Body of pancreas (tissue), 4 donors: ENCODE measurements at regions not wholly inside any gene's neighbourhood (a gene's known extent, or its start where the extent isn't known, plus 50 kb on each side); places are given as distances from the start of the nearest gene placed in this dataset.

ENCODE experiments used
- ATAC-seq: fragments of 150-250 bp; one replicate; pipeline ENCODE4 v1.9.1; 2016
- DNase-seq, 4 donors: peaks; one replicate each; pipeline ENCODE4 v3.0.0-alpha.2; 2019
- H3K27ac ChIP-seq, 4 donors: fragments of 200-600 bp; sonication (generic); 1 replicate in 3 of 4; 2 replicates in 1 of 4; pipeline versions ENCODE4 v1.5.1 to v1.6.1; 2016 to 2019; ENCODE audit warnings: mild to moderate bottlenecking in 1 of 4, mixed read lengths in 1 of 4, moderate library complexity in 1 of 4
- H3K27me3 ChIP-seq, 2 donors: fragments of 200-600 bp; sonication (generic); one replicate each; pipeline ENCODE4 v1.6.0; 2016; ENCODE audit warnings: mild to moderate bottlenecking in 1 of 2
- H3K36me3 ChIP-seq, 2 donors: fragments of 200-600 bp; sonication (generic); replicated peaks in 1 of 2; 2 replicates each; pipeline ENCODE4 v1.5.1; 2016; ENCODE audit warnings: low read depth in 2 of 2; ENCODE audit not compliant: insufficient read depth in 1 of 2
- H3K4me1 ChIP-seq: fragments of 200-600 bp; sonication (generic); one replicate; pipeline ENCODE4 v1.6.0; 2016
- H3K4me3 ChIP-seq, 2 donors: fragments of 200-600 bp; sonication (generic); 1 replicate in 1 of 2; 2 replicates in 1 of 2; pipeline ENCODE4 v1.5.1; 2016 to 2019
- H3K9me3 ChIP-seq, 3 donors: fragments of 200-600 bp; sonication (generic); 1 replicate in 2 of 3; 2 replicates in 1 of 3; pipeline ENCODE4 v1.5.1; 2016
- POLR2A ChIP-seq, 3 donors: fragments of 450-650 bp; IDR thresholded peaks; one replicate each; pipeline ENCODE4 v1.6.1; 2016; ENCODE audit warnings: antibody characterized with exemption in 3 of 3, mild to moderate bottlenecking in 2 of 3
- WGBS, 2 donors: methylation state at CpG; one replicate each; pipeline ENCODE4 v1.1.5; 2017; 5-methylcytosine and 5-hydroxymethylcytosine counted together
- intact Hi-C: fragments of 100-400 bp; cut with DNase I; formaldehyde crosslinking; loops from one replicate; pipeline ENCODE4 v1.15.1; 2023
- TF ChIP-seq, protein P1 (sequence below), 7 experiments: fragments of 450-650 bp in 4 of 7; fragments of 200-600 bp in 3 of 7; sonication (generic) in 3 of 7; IDR thresholded peaks; one replicate each; pipeline ENCODE4 v1.5.1; 2016 to 2019; ENCODE audit warnings: antibody characterized with exemption in 7 of 7

DNA sequence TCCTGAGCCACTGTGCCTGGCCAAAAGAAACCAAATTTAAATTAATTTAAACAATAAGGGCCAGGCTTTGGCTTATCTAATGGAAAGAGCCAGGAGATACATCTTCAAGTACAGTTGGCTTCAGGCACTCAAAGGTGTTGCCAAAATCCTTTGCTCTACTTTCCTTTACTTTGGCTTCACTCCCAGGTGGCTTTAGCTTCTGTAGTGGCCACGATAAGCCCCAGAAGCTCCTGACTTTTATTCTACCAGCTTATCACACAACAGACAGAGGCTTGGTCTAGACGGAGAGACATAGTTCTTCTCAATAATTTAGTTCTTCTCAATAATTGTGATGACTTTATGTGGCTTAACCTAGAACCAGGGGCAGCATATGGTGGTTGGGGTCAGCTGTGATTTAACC is 211.2 kb upstream of the LNX1 start:
- intact Hi-C loops: loop anchor here (10.0 kb wide), 1 partner anchor 608 kb away; no protein-coding TSS in a partner anchor
- Histone ChIP-seq H3K9me3 (no peaks in the 10 kb centered on the region), H3K27ac (no peak overlapping the region), H3K27me3 (no peaks in the 10 kb centered on the region), H3K36me3 (no peaks in the 10 kb centered on the region), H3K4me3 (no peak overlapping the region), H3K4me1 (no peaks in the 10 kb centered on the region)
- TF ChIP-seq POLR2A (IDR thresholded peaks at IDR 0.05): no peak
- TF ChIP-seq, protein P1, sequence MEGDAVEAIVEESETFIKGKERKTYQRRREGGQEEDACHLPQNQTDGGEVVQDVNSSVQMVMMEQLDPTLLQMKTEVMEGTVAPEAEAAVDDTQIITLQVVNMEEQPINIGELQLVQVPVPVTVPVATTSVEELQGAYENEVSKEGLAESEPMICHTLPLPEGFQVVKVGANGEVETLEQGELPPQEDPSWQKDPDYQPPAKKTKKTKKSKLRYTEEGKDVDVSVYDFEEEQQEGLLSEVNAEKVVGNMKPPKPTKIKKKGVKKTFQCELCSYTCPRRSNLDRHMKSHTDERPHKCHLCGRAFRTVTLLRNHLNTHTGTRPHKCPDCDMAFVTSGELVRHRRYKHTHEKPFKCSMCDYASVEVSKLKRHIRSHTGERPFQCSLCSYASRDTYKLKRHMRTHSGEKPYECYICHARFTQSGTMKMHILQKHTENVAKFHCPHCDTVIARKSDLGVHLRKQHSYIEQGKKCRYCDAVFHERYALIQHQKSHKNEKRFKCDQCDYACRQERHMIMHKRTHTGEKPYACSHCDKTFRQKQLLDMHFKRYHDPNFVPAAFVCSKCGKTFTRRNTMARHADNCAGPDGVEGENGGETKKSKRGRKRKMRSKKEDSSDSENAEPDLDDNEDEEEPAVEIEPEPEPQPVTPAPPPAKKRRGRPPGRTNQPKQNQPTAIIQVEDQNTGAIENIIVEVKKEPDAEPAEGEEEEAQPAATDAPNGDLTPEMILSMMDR (IDR thresholded peaks at IDR 0.05): no peak
- no peak for ATAC-seq
- peak in 1 of 4 donors; percentile 32 for DNase-seq
- 36 to 46% methylated on average over 2 of the region's 2 CpGs for WGBS, 2 donors

DNA sequence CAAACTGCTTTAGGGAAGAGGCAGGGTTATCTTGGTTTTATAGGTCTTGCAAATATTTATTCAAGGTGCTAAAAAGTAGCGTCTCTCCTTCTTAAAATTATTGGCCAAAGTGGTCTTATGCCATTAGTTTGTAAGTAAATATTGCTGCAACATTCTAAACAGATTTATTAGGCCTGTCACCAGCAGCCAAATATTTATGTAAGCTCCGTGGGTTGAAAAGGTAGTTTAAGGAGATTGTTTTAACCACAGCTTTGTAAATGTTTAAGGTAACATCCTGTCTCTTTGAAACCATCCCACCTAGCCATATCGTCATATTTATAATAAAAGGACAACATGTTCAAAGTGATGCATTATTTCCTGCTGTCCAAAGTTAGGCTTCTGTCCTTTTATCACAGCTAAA is 210.1 kb upstream of the LNX1 start:
- Histone ChIP-seq H3K36me3 (no peaks in the 10 kb centered on the region), H3K4me1 (no peaks in the 10 kb centered on the region), H3K9me3 (no peaks in the 10 kb centered on the region), H3K4me3 (no peak overlapping the region), H3K27me3 (no peaks in the 10 kb centered on the region), H3K27ac (no peak overlapping the region)
- WGBS, 2 donors: 43 to 55% methylated on average over 3 of the region's 3 CpGs
- no peak for TF ChIP-seq POLR2A (IDR thresholded peaks at IDR 0.05)
- TF ChIP-seq, protein P1 (IDR thresholded peaks at IDR 0.05): no peak
- DNase-seq (no peak), ATAC-seq (no peak)
- intact Hi-C loops: loop anchor here (10.0 kb wide), 1 partner anchor 607 kb away; no protein-coding TSS in a partner anchor

DNA sequence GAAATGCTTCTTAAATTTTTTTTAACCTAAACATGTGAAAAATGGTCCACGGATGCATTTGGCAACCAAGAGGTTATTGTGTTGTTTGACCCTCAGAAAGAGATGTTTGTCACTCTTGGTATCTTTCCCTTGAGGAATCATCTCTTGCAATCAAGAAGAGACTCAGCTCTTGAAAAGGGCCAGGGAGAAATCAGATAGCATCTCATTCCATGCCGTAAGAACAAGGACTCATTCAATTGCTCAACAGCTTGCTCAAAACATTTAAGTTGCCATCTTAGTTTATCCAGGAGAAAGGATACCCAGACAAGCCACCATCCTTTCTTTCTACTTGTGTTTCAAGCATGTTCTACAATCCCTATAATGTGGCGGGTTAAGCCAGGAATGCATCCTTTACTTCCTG is 209.5 kb upstream of the LNX1 start:
- intact Hi-C loops: loop anchor here (10.0 kb wide), 1 partner anchor 606 kb away; no protein-coding TSS in a partner anchor
- no peaks in the 10 kb centered on the region for H3K9me3 ChIP-seq
- no peak overlapping the region for H3K27ac ChIP-seq
- no peaks in the 10 kb centered on the region for H3K27me3 ChIP-seq
- no peaks in the 10 kb centered on the region for H3K4me1 ChIP-seq
- no peak overlapping the region for H3K4me3 ChIP-seq
- no peak for ATAC-seq
- DNase-seq: no peak
- H3K36me3 ChIP-seq: no peaks in the 10 kb centered on the region
- WGBS, 2 donors: 86 to 89% methylated on average over 3 of the region's 3 CpGs
- TF ChIP-seq, protein P1 (IDR thresholded peaks at IDR 0.05): no peak
- TF ChIP-seq POLR2A (IDR thresholded peaks at IDR 0.05): no peak

DNA sequence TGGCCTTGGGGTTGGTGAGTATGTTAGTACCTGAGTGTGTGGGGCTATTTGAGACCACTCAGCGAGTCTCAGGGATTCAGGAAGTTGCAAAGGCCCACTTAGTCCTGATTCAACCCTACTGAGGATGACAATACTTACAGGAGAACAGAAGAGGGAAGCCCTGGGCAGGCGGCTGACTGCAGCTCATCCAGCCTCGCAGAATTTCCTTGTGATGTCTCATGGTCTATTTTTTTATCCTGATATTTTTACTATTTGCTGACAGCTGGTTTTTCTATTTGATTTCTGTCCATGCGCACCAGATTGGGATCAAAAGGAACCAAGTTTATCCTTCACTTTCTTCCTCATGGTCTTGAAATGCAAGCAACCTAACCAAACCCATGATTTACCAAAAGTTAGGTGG is 201.8 kb upstream of the LNX1 start:
- no peak for TF ChIP-seq POLR2A (IDR thresholded peaks at IDR 0.05)
- TF ChIP-seq, protein P1 (IDR thresholded peaks at IDR 0.05): no peak
- ATAC-seq (no peak), DNase-seq (no peak)
- Histone ChIP-seq H3K4me3 (no peak overlapping the region), H3K27ac (no peak overlapping the region), H3K27me3 (no peaks in the 10 kb centered on the region), H3K9me3 (no peaks in the 10 kb centered on the region), H3K4me1 (no peaks in the 10 kb centered on the region), H3K36me3 (no peaks in the 10 kb centered on the region)
- 89 to 92% methylated on average over 4 of the region's 4 CpGs for WGBS, 2 donors
- intact Hi-C loops: no loop called here

DNA sequence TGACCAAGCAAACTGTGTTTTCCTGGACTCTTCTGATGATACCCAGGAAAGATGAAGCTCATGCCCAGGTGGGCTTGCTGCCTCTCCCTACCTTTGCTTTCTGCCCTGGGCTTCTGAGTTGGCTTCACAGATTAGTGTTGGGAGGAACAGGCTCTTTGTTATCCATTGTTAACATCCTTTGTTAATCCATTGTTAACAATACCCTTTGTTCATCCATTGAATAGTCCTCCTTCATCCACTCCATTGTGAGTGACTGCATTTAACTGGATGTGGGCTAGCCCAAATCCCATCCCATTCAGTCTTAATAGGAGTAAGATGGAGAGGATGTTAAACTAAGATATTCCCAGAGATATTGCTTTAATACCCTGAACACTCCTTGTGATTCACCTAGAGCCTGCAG is 199.0 kb upstream of the LNX1 start:
- no peaks in the 10 kb centered on the region for H3K9me3 ChIP-seq
- H3K4me1 ChIP-seq: no peaks in the 10 kb centered on the region
- H3K27me3 ChIP-seq: no peaks in the 10 kb centered on the region
- H3K4me3 ChIP-seq: no peak overlapping the region
- TF ChIP-seq, protein P1 (IDR thresholded peaks at IDR 0.05): no peak
- no peak for TF ChIP-seq POLR2A (IDR thresholded peaks at IDR 0.05)
- H3K36me3 ChIP-seq: no peaks in the 10 kb centered on the region
- ATAC-seq: no peak
- no peak overlapping the region for H3K27ac ChIP-seq
- DNase-seq: no peak
- intact Hi-C loops: no loop called here
